HFF-Myc (cell line): ENCODE measurements at regions not wholly inside any gene's neighbourhood (a gene's known extent, or its start where the extent isn't known, plus 50 kb on each side); places are given as distances from the start of the nearest gene placed in this dataset.
"Not testable (repeated sequence)": the region's sequence is repeated elsewhere in the genome, so short reads cannot be mapped to it uniquely, and the experiment has no call there.

Experiments used
- DNase-seq: peaks from one replicate; pipeline ENCODE4 v3.0.0-alpha.2; 2011; ENCODE audit warnings: low read depth; ENCODE audit errors: extremely low read depth
- H3K4me3 ChIP-seq: replicated peaks from 2 replicates; pipeline ENCODE4 v1.5.1; 2011; ENCODE audit warnings: low read depth, mild to moderate bottlenecking, control low read depth, low read length
- CTCF ChIP-seq: IDR thresholded peaks from 2 replicates; pipeline ENCODE4 v1.5.1; 2012; ENCODE audit warnings: mild to moderate bottlenecking, low read depth, low read length, control low read depth; ENCODE audit errors: missing control alignments

GRCh38 chr3:160047876-160048275 is 59.2 kb downstream of the IL12A start:
- no peak overlapping the region for H3K4me3 ChIP-seq
- no peak for TF ChIP-seq CTCF
- no peak for DNase-seq

GRCh38 chr3:160049038-160049437 is 60.4 kb downstream of the IL12A start:
- no peak for TF ChIP-seq CTCF
- DNase-seq = no peak
- H3K4me3 ChIP-seq = no peak overlapping the region

- no peak for TF ChIP-seq CTCF
- no peak for DNase-seq
- H3K4me3 ChIP-seq = no peak overlapping the region
Measured at GRCh38 chr3:160049565-160049964, 60.9 kb downstream of the IL12A start.

- H3K4me3 ChIP-seq = no peak overlapping the region
- no peak for TF ChIP-seq CTCF
Measured at GRCh38 chr3:160049988-160050387, 61.4 kb downstream of the IL12A start.

GRCh38 chr3:160052385-160053047 is 63.9 kb downstream of the IL12A start:
- H3K4me3 ChIP-seq = no peak overlapping the region
- no peak for DNase-seq
- TF ChIP-seq CTCF = no peak

More at GRCh38 chr3:160049988-160050387, 61.4 kb downstream of the IL12A start:
- no peak for DNase-seq

- no peak overlapping the region for H3K4me3 ChIP-seq
- no peak for DNase-seq
- no peak for TF ChIP-seq CTCF
Measured at GRCh38 chr3:160053048-160053391, 64.4 kb downstream of the IL12A start.

- not testable (repeated sequence) for DNase-seq, H3K4me3 ChIP-seq
Measured at GRCh38 chr3:160054862-160055261, 66.2 kb downstream of the IL12A start.
